ENCODE measurements at regions not wholly inside any gene's neighbourhood (a gene's known extent, or its start where the extent isn't known, plus 50 kb on each side); places are given as distances from the start of the nearest gene placed in this dataset.
"Not testable (repeated sequence)": the region's sequence is repeated elsewhere in the genome, so short reads cannot be mapped to it uniquely, and the experiment has no call there.

GRCh38 chrX:83750451-83750850 is 110.5 kb upstream of the CYLC1 start:
- TF ChIP-seq CTCF (IDR thresholded peaks at IDR 0.05); POLR2AphosphoS5 (IDR thresholded peaks at IDR 0.05; ENCODE audit: low read depth, low read length); TCF7L2 (IDR thresholded peaks at IDR 0.05; ENCODE audit: low read depth, low read length): not testable (repeated sequence)
